Adrenal gland (tissue), 5 donors: ENCODE measurements at regions not wholly inside any gene's neighbourhood (a gene's known extent, or its start where the extent isn't known, plus 50 kb on each side); places are given as distances from the start of the nearest gene placed in this dataset.

ENCODE experiments used
- POLR2A ChIP-seq, 2 donors: fragments of 450-650 bp; IDR thresholded peaks; one replicate each; pipeline ENCODE4 v1.6.1; 2017; ENCODE audit warnings: antibody characterized with exemption in 2 of 2, mild to moderate bottlenecking in 2 of 2, moderate library complexity in 1 of 2
- TF ChIP-seq, protein P1 (sequence below), 6 experiments: fragments of 450-650 bp in 4 of 6; fragments of 200-600 bp in 2 of 6; sonication (generic) in 1 of 6; IDR thresholded peaks; 1 replicate in 5 of 6; 2 replicates in 1 of 6; pipeline versions ENCODE4 v1.5.1 to v1.8.0; 2016 to 2021; ENCODE audit warnings: antibody characterized with exemption in 6 of 6, mild to moderate bottlenecking in 2 of 6, moderate library complexity in 1 of 6
- donor health status: DM: no; HTN: no; CAD: no.

DNA sequence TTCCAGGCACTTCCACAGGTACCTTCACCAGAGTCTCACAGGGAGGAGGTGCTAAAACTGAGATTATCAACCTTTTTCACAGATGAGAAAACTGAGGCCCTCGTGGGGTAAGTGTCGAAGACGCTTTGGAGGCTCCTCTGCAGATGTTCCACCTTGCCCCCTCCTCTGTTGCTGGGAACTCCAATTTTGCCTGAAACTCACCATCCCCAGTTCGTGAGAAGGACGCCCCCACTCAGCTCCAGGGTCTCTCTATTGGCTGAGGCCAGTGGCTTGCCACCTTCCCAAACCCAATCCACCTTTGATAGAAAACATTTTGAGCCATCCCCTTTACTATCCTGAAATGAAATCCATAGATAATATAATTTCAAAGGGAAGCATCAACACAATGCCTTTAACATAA is 109.1 kb downstream of the CYP26B1 start:
- TF ChIP-seq, protein P1, sequence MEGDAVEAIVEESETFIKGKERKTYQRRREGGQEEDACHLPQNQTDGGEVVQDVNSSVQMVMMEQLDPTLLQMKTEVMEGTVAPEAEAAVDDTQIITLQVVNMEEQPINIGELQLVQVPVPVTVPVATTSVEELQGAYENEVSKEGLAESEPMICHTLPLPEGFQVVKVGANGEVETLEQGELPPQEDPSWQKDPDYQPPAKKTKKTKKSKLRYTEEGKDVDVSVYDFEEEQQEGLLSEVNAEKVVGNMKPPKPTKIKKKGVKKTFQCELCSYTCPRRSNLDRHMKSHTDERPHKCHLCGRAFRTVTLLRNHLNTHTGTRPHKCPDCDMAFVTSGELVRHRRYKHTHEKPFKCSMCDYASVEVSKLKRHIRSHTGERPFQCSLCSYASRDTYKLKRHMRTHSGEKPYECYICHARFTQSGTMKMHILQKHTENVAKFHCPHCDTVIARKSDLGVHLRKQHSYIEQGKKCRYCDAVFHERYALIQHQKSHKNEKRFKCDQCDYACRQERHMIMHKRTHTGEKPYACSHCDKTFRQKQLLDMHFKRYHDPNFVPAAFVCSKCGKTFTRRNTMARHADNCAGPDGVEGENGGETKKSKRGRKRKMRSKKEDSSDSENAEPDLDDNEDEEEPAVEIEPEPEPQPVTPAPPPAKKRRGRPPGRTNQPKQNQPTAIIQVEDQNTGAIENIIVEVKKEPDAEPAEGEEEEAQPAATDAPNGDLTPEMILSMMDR (IDR thresholded peaks at IDR 0.05): no peak
- no peak for TF ChIP-seq POLR2A (IDR thresholded peaks at IDR 0.05)
